HK-2 (cell line): ENCODE measurements at regions not wholly inside any gene's neighbourhood (a gene's known extent, or its start where the extent isn't known, plus 50 kb on each side); places are given as distances from the start of the nearest gene placed in this dataset.
"Not testable (repeated sequence)": the region's sequence is repeated elsewhere in the genome, so short reads cannot be mapped to it uniquely, and the experiment has no call there.

Experiments
- DNase-seq: peaks from one replicate; pipeline ENCODE4 v3.0.0-alpha.2; 2018; ENCODE audit not compliant: unreplicated experiment

- DNase-seq, result no peak
These were observed 92.7 kb downstream of the PRL start for GRCh38 chr6:22204153-22204552.

- no peak for DNase-seq
These were observed 91.6 kb downstream of the PRL start for GRCh38 chr6:22205266-22205665.

- no peak for DNase-seq
These were observed 90.7 kb downstream of the PRL start for GRCh38 chr6:22206106-22206505.

GRCh38 chr6:22208026-22208425, 88.8 kb downstream of the PRL start:
- DNase-seq, result no peak

- DNase-seq, result no peak
These were observed 82.5 kb downstream of the PRL start for GRCh38 chr6:22214314-22214713.

GRCh38 chr6:22215474-22215873, 81.4 kb downstream of the PRL start:
- not testable (repeated sequence) for DNase-seq

- no peak for DNase-seq
These were observed 78.4 kb downstream of the PRL start for GRCh38 chr6:22218410-22218809.

- no peak for DNase-seq
These were observed 76.9 kb downstream of the PRL start for GRCh38 chr6:22219925-22220324.

- no peak for DNase-seq
These were observed 75.6 kb downstream of the PRL start for GRCh38 chr6:22221211-22221610.

GRCh38 chr6:22221630-22222029, 75.2 kb downstream of the PRL start:
- no peak for DNase-seq

GRCh38 chr6:22222469-22222868, 74.4 kb downstream of the PRL start:
- no peak for DNase-seq

GRCh38 chr6:22227824-22228610, 68.8 kb downstream of the PRL start:
- DNase-seq, result no peak

GRCh38 chr6:22231050-22231449, 65.8 kb downstream of the PRL start:
- DNase-seq, result no peak

- DNase-seq, result peak; percentile 37
These were observed 65.2 kb downstream of the PRL start for GRCh38 chr6:22231616-22232015.

- peak; percentile 69 for DNase-seq
These were observed 60.0 kb downstream of the PRL start for GRCh38 chr6:22236626-22237414.
